ENCODE measurements at regions not wholly inside any gene's neighbourhood (a gene's known extent, or its start where the extent isn't known, plus 50 kb on each side); places are given as distances from the start of the nearest gene placed in this dataset.

GRCh38 chr3:20462226-20462625, 276.2 kb upstream of the SGO1 start (continued):
- TF ChIP-seq, protein P1, sequence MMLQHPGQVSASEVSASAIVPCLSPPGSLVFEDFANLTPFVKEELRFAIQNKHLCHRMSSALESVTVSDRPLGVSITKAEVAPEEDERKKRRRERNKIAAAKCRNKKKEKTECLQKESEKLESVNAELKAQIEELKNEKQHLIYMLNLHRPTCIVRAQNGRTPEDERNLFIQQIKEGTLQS (IDR thresholded peaks at IDR 0.05; ENCODE audit: insufficient read depth, low read depth, low read length): no peak
